ENCODE measurements at regions not wholly inside any gene's neighbourhood (a gene's known extent, or its start where the extent isn't known, plus 50 kb on each side); places are given as distances from the start of the nearest gene placed in this dataset.

- DNase-seq (ENCODE audit: extremely low spot score) = no peak
- TF ChIP-seq CTCF (IDR thresholded peaks at IDR 0.05; ENCODE audit: control extremely low read depth, extremely low read depth, low read depth, missing control alignments) = no peak
- ChIA-PET CTCF (interaction anchor here (1.1 kb wide), 1 partner anchor 24 kb away, joined by 3 read pairs; no protein-coding TSS in a partner anchor), POLR2A (no interaction called here)
Measured at GRCh38 chr14:97361958-97362357, 564.8 kb downstream of the VRK1 start.

DNA sequence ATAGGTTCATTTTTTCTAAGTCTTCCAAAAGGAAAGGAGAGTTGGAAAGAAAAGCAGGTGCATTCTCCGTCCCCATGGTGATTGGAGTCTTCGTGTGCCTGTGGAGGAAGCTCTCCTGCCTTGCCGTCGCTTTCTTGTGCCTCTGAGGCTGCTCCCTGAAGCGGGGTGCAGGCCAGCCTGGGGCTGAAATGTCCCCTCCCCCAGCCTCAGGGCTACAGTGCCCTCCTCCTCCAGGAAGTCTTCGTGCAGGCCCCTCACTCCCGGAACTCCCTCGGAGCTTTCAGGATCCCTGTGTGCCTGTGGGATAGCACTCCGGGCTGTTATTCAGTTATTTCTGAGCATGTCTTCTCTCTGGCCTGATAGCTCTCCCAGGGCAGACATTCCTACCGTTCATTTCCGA lies 569.2 kb downstream of the VRK1 start:
- ChIA-PET CTCF (no interaction called here), POLR2A (no interaction called here)
- TF ChIP-seq CTCF (IDR thresholded peaks at IDR 0.05; ENCODE audit: control extremely low read depth, extremely low read depth, low read depth, missing control alignments) = no peak
- no peak for DNase-seq (ENCODE audit: extremely low spot score)

DNA sequence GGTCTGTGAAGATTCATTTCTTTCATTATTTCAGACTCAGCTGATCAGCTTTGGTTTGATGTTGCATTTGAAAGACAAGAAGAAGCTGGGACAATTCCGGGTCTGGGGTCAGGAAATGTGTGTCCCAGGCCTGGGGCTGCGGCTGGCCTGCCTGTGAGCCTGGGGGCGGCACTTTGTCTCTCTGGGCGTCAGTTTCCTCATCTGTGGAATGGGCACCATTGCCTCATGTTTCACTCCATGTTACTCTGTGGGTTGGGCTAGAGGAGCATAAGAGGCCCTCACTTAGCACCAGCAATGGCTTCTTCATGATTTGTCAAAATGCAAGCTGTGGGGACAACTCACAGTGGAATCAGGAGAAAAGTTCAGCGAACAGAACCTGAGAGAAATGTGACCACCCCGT lies 570.1 kb downstream of the VRK1 start:
- DNase-seq (ENCODE audit: extremely low spot score) = no peak
- CTCF ChIA-PET = no interaction called here
- POLR2A ChIA-PET = no interaction called here
- TF ChIP-seq CTCF (IDR thresholded peaks at IDR 0.05; ENCODE audit: control extremely low read depth, extremely low read depth, low read depth, missing control alignments) = no peak

DNA sequence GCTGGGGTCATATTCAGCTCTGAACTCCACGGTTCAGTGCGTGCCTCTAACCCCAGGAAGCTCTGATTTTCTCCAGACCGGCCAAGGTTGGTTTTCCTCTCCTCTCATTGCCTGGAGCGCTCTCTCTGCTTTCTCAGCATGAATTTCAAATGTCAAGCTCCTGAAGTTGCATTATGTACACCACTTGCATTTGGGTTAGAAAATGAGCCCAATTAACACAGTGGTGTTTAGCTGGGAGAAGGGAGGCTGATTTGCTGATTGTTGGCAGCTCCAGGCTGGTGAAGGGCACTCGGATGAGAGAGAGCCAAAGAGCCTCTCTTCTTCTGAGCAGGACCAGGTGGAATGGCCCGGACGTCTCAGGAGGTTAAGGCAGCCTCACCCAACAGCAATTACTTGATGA lies 570.9 kb downstream of the VRK1 start:
- TF ChIP-seq CTCF (IDR thresholded peaks at IDR 0.05; ENCODE audit: control extremely low read depth, extremely low read depth, low read depth, missing control alignments) = no peak
- no peak for DNase-seq (ENCODE audit: extremely low spot score)
- ChIA-PET POLR2A (no interaction called here), CTCF (no interaction called here)

DNA sequence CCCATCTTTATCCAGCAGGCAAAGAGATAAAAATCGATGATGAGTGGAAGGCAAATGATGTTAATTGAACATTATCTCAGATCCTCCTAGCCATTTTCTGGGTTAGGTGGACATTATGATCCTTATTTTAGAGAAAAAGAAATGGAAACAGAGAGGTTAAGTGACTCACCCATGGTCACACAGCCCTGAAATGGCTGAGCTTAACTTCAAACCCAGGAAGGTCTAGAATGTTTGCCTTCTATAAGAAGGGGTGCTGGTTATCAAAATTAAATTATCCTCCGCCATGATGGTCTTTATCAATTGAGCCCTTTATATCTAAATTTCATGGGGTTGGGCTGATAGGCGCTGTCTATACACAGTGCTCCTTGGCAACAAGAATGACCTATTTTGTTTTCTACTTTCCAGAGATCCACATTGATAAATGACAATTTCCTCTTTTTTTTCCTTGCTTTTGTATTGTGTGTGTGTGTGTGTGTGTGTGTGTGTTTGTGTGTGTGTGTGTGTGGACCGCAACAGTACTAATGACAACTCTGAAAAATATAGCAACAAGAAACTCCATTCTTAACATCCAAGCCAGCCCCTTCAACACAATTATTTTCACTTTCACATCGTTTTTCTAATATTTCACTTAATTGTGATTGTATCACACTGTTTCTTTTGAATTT lies 571.9 kb downstream of the VRK1 start:
- POLR2A ChIA-PET = no interaction called here
- DNase-seq (ENCODE audit: extremely low spot score) = no peak
- CTCF ChIA-PET = no interaction called here
- TF ChIP-seq CTCF (IDR thresholded peaks at IDR 0.05; ENCODE audit: control extremely low read depth, extremely low read depth, low read depth, missing control alignments) = no peak

DNA sequence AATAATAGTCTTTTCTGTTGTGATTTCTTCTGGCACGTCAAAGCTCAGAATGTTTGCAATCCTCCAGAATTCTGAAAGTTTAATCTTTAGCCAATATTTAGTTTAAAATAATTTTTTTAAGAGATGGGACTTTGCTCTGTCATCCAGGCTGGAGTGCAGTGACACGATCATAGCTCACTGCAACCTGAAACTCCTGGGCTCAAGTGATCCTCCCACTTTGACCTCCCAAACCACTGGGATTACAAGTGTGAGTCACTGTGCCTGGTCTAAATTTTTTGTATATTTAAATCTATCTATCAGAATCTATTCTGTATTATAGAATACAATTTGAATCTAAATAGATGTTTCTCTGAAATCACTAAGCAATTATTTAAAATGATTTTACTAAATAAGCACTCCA lies 572.7 kb downstream of the VRK1 start:
- no peak for DNase-seq (ENCODE audit: extremely low spot score)
- ChIA-PET CTCF (no interaction called here), POLR2A (no interaction called here)
- TF ChIP-seq CTCF (IDR thresholded peaks at IDR 0.05; ENCODE audit: control extremely low read depth, extremely low read depth, low read depth, missing control alignments) = no peak

- CTCF ChIA-PET = no interaction called here
- TF ChIP-seq CTCF (IDR thresholded peaks at IDR 0.05; ENCODE audit: control extremely low read depth, extremely low read depth, low read depth, missing control alignments) = no peak
- DNase-seq (ENCODE audit: extremely low spot score) = no peak
- POLR2A ChIA-PET = no interaction called here
Measured at GRCh38 chr14:97376310-97376709, 579.1 kb downstream of the VRK1 start.
